NCI-H1417 treated with DMSO at 0.1 percent for 48 hours (cell line): ENCODE measurements at regions not wholly inside any gene's neighbourhood (a gene's known extent, or its start where the extent isn't known, plus 50 kb on each side); places are given as distances from the start of the nearest gene placed in this dataset.
"Not testable (repeated sequence)": the region's sequence is repeated elsewhere in the genome, so short reads cannot be mapped to it uniquely, and the experiment has no call there.

ENCODE experiments used
- DNase-seq: peaks from one replicate; lab custom pipeline; 2025; lab: John Stamatoyannopoulos, UW

- no peak for DNase-seq
These were observed 350.6 kb upstream of the RUNX1 start for GRCh38 chr21:35399706-35400105.

- DNase-seq: no peak
These were observed 350.0 kb upstream of the RUNX1 start for GRCh38 chr21:35399002-35399530.

- DNase-seq: no peak
These were observed 349.4 kb upstream of the RUNX1 start for GRCh38 chr21:35398346-35398982.

DNA sequence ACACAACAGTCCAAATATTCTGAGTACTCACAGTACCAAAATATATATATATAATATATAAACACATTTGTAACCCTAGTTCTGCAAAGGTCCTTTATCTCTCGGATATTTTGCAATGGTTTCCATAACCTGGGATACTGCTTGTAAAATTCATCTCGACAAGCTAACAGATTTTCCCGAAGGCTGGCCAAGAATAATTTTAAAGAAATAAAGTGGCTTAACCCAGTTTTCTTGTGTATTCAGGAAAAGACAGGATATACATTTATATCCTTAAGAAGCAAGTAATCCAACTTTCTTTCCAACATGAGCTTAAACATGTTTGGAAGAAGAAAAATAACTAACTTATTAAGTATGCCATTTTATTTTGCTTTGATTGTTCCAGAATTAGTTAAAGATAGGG is 348.7 kb upstream of the RUNX1 start:
- no peak for DNase-seq

GRCh38 chr21:35396655-35397054 is 347.6 kb upstream of the RUNX1 start:
- DNase-seq: no peak

- no peak for DNase-seq
These were observed 346.6 kb upstream of the RUNX1 start for GRCh38 chr21:35395728-35396127.

GRCh38 chr21:35394634-35395369 is 345.7 kb upstream of the RUNX1 start:
- DNase-seq: no peak

DNA sequence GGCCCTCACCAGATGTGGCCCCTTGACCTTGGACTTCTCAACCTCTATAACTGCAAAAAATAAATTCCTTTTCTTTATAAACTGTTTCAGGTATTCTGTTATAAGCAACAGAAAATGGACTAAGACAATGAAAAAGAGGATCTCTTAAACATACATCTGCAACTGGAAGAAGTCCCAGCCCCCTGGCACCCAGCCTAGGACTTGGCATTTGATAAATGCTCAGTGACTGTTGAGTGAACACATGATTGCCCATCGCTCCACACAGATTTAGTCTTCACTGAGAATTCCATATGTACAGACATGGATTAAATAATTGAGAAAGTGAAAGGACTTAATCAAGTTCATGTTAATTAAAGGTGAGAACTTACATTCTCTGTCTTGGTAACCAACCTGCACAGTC is 344.9 kb upstream of the RUNX1 start:
- no peak for DNase-seq

- DNase-seq: no peak
These were observed 341.1 kb upstream of the RUNX1 start for GRCh38 chr21:35390013-35390776.

GRCh38 chr21:35386491-35387079 is 337.5 kb upstream of the RUNX1 start:
- no peak for DNase-seq

DNA sequence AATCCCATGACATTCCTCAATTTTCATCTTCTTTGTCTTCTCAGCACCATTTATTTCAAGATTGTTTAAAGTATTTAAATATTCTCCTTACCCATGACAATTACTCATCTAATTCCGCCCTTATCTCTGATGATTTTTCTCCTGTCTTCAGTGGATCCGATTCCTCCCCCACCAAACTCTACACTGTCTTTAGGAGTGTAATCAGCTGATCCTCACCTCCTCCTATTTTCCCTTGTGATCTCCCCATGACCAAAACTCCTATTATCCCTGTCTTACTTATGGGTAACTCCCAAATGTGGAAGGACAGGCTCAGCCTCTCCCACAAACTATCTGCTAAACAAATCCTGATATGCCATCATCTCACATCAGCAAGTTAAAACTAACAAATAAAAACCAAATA is 335.3 kb upstream of the RUNX1 start:
- no peak for DNase-seq

GRCh38 chr21:35382696-35383095 is 333.6 kb upstream of the RUNX1 start:
- DNase-seq: no peak

- DNase-seq: no peak
These were observed 332.7 kb upstream of the RUNX1 start for GRCh38 chr21:35381743-35382310.

DNA sequence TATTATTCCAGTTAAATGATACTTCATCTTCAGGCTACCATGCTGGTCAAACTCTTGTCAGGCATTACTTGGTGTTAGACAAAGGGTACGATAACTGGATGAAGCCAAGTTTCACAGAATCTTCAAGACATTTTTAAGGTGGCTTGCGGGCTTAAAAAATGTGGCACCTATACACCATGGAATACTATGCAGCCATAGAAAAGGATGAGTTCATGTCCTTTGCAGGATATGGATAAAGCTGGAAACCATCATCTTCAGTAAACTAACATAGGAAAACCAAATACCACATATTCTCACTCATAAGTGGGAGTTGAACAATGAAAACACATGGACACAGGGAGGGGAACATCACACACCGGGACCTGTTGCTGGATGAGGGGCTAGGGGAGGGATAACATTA is 331.2 kb upstream of the RUNX1 start:
- DNase-seq: not testable (repeated sequence)

DNA sequence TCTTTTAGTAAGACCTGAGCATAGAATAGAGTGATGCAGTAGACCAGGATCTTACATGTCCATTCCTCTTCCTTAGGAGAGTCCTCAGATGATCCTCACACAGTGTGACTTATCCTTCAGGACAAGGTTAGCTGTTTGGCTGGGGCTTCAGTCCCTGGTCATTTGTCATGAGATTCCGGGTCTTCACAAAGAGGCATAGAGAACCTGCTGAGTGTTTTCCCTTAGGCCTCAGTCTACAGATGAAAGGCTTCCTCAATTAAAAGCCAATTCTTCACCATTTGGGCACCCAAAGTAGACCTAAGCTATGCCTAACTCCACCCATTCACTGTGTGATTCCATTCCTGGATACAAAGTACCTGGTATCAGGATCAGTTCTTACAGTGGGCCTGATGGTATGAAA is 329.8 kb upstream of the RUNX1 start:
- DNase-seq: no peak

- DNase-seq: no peak
These were observed 328.5 kb upstream of the RUNX1 start for GRCh38 chr21:35377505-35378090.

DNA sequence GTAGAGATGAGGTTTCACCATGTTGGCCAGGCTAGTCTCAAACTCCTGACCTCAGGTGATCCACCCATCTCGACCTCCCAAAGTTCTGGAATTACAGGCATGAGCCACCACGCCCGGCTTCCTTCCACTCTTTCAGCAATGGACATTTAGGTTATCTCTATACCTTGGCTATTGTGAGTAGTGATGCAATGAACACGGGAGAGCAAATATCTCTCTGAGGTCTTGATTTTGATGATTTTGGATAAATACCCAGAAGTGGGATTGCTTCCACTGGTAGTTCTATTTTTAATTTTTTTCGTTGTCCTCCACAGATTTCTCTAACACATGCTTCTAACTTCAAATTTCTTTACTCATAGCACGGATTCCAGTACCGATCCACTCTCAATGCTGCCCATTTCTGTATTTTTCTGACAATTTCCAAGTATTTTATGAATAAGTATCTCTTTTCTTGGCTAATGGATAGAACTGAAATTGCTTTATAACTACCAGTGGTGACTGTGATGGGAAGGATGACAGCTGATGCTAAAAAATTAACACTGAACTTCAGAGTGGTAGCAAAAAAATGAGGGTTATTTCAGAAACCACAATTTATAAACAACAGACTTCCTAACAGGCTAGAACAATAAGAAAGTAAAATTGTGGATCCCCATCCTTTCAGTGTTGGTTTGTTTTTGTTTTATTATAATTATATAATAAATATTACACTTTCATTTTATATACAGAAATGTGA is 327.5 kb upstream of the RUNX1 start:
- no peak for DNase-seq

DNA sequence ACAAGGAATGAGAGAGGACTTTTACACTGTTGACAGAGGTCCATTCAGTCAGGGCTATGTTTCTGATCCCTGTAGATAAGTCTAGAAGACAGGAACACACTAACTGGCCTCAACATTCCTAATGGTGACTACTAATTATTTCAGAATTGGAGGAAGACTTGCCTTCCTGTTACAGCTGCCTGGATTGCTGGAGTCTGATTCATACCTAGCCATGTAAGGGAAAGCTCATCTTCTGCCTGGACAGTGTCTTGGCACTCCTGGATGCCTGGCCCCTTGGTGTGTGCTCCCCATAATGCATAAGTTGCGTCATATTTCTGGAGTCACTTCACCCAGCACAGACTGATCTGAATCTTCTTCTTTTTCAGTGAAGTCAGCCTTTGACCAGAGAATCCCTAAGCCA is 326.0 kb upstream of the RUNX1 start:
- no peak for DNase-seq

DNA sequence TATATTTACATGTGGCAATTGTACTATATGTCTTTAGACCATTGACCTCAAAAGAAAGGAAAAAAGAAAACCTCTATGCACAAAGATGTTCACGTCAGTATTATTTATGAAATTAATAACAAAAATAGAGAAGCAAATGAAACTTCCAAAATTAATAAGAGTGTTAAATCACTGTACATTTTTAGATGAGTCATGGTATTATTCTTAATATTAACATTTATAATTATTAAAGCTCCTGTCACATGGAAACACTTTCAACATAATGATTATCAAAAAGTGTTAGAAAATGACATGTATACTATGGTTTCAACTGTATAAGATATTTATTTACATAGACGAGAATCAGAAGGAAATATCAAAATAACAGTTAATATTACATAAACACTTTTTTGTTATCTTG is 324.9 kb upstream of the RUNX1 start:
- no peak for DNase-seq

DNA sequence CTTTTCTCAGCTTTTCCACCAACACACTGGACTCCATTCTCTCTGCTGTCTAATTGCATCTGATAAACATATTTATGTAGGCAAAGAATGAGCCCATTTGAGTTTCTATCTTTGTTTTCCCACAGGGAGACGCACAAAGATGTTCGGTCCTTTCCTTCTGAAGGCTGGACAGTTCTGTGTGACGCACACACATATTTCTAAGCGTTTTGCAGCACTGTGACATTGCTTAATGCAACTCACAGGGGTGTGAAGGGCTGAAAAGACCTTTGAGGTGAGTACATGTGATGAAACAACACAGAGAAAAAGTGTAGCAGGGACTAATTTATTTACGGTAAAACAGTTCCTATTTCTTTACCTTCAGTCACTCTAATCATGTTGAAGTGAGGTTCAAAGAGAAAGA is 323.1 kb upstream of the RUNX1 start:
- no peak for DNase-seq

DNA sequence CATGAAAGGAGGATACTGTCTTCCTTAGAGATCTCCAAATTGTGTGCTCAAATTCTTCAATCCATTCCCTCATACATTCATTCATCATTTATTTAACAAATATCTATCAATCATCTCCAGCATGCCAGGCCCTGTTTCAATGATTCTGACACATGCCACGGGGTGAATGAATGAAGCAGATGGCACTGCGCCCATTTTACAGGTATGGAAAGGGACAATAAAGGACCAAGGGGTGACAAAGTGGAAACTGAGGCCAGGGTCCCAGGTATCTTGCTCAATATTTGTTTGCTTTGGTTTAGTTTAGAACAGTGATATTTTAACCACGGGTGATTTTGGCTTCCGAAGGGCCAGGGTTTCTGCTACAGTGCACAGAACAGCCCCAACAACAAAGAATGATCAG is 321.6 kb upstream of the RUNX1 start:
- no peak for DNase-seq
